ENCODE measurements at regions not wholly inside any gene's neighbourhood (a gene's known extent, or its start where the extent isn't known, plus 50 kb on each side); places are given as distances from the start of the nearest gene placed in this dataset.

GRCh38 chr20:24872291-24873024 lies 76.6 kb upstream of the CST7 start:
- FAIRE-seq = no peak

- FAIRE-seq = no peak
These were observed 75.9 kb upstream of the CST7 start for GRCh38 chr20:24873025-24873620.

GRCh38 chr20:24875078-24875477 lies 74.0 kb upstream of the CST7 start:
- FAIRE-seq = no peak

- FAIRE-seq = no peak
These were observed 71.4 kb upstream of the CST7 start for GRCh38 chr20:24877652-24878051.

GRCh38 chr20:24878657-24879056 lies 70.4 kb upstream of the CST7 start:
- no peak for FAIRE-seq

- FAIRE-seq = no peak
These were observed 69.2 kb upstream of the CST7 start for GRCh38 chr20:24879875-24880274.

- FAIRE-seq = no peak
These were observed 68.7 kb upstream of the CST7 start for GRCh38 chr20:24880356-24880755.

GRCh38 chr20:24890286-24890685 lies 58.8 kb upstream of the CST7 start:
- FAIRE-seq = no peak

- FAIRE-seq = no peak
These were observed 57.3 kb upstream of the CST7 start for GRCh38 chr20:24891546-24892393.

- FAIRE-seq = no peak
These were observed 56.5 kb upstream of the CST7 start for GRCh38 chr20:24892522-24892921.

- FAIRE-seq = no peak
These were observed 56.1 kb upstream of the CST7 start for GRCh38 chr20:24892931-24893330.

GRCh38 chr20:24894488-24894887 lies 54.6 kb upstream of the CST7 start:
- no peak for FAIRE-seq

GRCh38 chr20:24894967-24895366 lies 54.1 kb upstream of the CST7 start:
- no peak for FAIRE-seq

- no peak for FAIRE-seq
These were observed 53.6 kb upstream of the CST7 start for GRCh38 chr20:24895431-24895830.

GRCh38 chr20:24895898-24896658 lies 53.0 kb upstream of the CST7 start:
- FAIRE-seq = no peak

- no peak for FAIRE-seq
These were observed 52.1 kb upstream of the CST7 start for GRCh38 chr20:24896984-24897383.

GRCh38 chr20:24897974-24898373 lies 51.1 kb upstream of the CST7 start:
- FAIRE-seq = no peak

- FAIRE-seq = no peak
These were observed 49.9 kb upstream of the CST7 start for GRCh38 chr20:24899153-24899552.

All from endometrium (tissue), 2 donors.